HepG2 (cell line): ENCODE measurements at regions not wholly inside any gene's neighbourhood (a gene's known extent, or its start where the extent isn't known, plus 50 kb on each side); places are given as distances from the start of the nearest gene placed in this dataset.

Experiments used
- ATAC-seq: fragments of 200-7000 bp; cut with Tn5 transposase; 3 replicates; pipeline ENCODE4 v1.9.1; 2020; ENCODE audit warnings: mild to moderate bottlenecking, moderate library complexity
- BruUV-seq: library from RNA; stranded (reverse); fragments of 400-500 nt; replicated peaks from 2 replicates; lab custom pipeline; 2021; lab: Mats Ljungman, UMichigan
- CTCF ChIA-PET: fragments of 300-600 bp; formaldehyde crosslinking; extraction: SDS; loops from one replicate; lab custom pipeline; 2021; ENCODE audit warnings: low total read pairs, inconsistent platforms, low intra/inter-chr PET ratio; lab: Yijun Ruan, JAX
- POLR2A ChIA-PET: fragments of 350-600 bp; sonication (Branson Sonifier 250); formaldehyde crosslinking; loops from one replicate; lab custom pipeline; 2020; ENCODE audit warnings: antibody characterized with exemption, inconsistent platforms; lab: Yijun Ruan, JAX
- DNase-seq: peaks from one replicate; pipeline ENCODE4 v3.0.0-alpha.2; 2015; ENCODE audit warnings: low spot score
- FAIRE-seq: peaks from 3 replicates; lab custom pipeline; 2011; peaks lifted over from hg19 to GRCh38; lab: Jason Lieb, UNC
- H2AFZ ChIP-seq: one replicate; pipeline ENCODE4 v1.6.1; 2011; ENCODE audit warnings: low read length, inconsistent platforms
- H3K27ac ChIP-seq: fragments of 300-600 bp; 3 replicates; pipeline ENCODE4 v1.8.0; 2011; ENCODE audit warnings: mixed run types, mild to moderate bottlenecking, mixed read lengths, low read length, inconsistent platforms; ENCODE audit not compliant: insufficient read depth; ENCODE audit errors: extremely low read length
- H3K27me3 ChIP-seq, 2 experiments: fragments of 200-600 bp in 1 of 2; 2 replicates in 1 of 2; 3 replicates in 1 of 2; pipeline versions ENCODE4 v1.6.0 to v1.8.0; 2011; ENCODE audit warnings: low read length in 2 of 2, mild to moderate bottlenecking in 2 of 2, moderate library complexity in 2 of 2, inconsistent platforms in 1 of 2; ENCODE audit not compliant: insufficient read depth in 2 of 2, control insufficient read depth in 1 of 2
- H3K36me3 ChIP-seq, 2 experiments: fragments of 200-600 bp in 1 of 2; replicated peaks in 1 of 2; 2 replicates in 1 of 2; 3 replicates in 1 of 2; pipeline versions ENCODE4 v1.5.1 to v1.8.0; 2011; ENCODE audit warnings: low read length in 2 of 2, inconsistent platforms in 1 of 2; ENCODE audit not compliant: insufficient read depth in 2 of 2, control insufficient read depth in 1 of 2
- H3K4me1 ChIP-seq: 2 replicates; pipeline ENCODE4 v1.5.1; 2012; ENCODE audit warnings: low read length, inconsistent platforms; ENCODE audit not compliant: insufficient read depth
- H3K4me2 ChIP-seq: 2 replicates; pipeline ENCODE4 v1.6.0; 2011; ENCODE audit warnings: low read depth, low read length, inconsistent platforms
- H3K4me3 ChIP-seq, 3 experiments: fragments of 200-600 bp in 1 of 3; sonication (generic), shearing (Covaris generic) in 1 of 3; replicated peaks in 1 of 3; 2 replicates each; pipeline ENCODE4 v1.5.1; 2011 to 2016; ENCODE audit warnings: low read length in 3 of 3, inconsistent platforms in 2 of 3, low read depth in 2 of 3, mild to moderate bottlenecking in 2 of 3, control low read depth in 1 of 3, mixed read lengths in 1 of 3; ENCODE audit not compliant: insufficient read depth in 1 of 3
- H3K79me2 ChIP-seq: one replicate; pipeline ENCODE4 v1.6.1; 2011; ENCODE audit warnings: low read length, inconsistent platforms; ENCODE audit not compliant: insufficient read depth
- H3K9ac ChIP-seq: 2 replicates; pipeline ENCODE4 v1.6.0; 2011; ENCODE audit warnings: mild to moderate bottlenecking, low read depth, low read length, inconsistent platforms; ENCODE audit not compliant: insufficient read depth
- H3K9me3 ChIP-seq: 2 replicates; pipeline ENCODE4 v1.5.1; 2012; ENCODE audit warnings: mild to moderate bottlenecking, low read length
- H4K20me1 ChIP-seq: 2 replicates; pipeline ENCODE4 v1.6.0; 2011; ENCODE audit warnings: inconsistent platforms, mild to moderate bottlenecking, low read length, moderate library complexity; ENCODE audit not compliant: insufficient read depth
- AGO2 ChIP-seq: fragments of 200-400 bp; formaldehyde crosslinking; optimal IDR thresholded peaks from 2 replicates; pipeline ENCODE3; 2017; ENCODE audit warnings: mild to moderate bottlenecking, low read depth, low read length, moderate library complexity
- ESRRA ChIP-seq: sonication (generic); formaldehyde crosslinking; IDR thresholded peaks from 2 replicates; pipeline ENCODE4 v1.5.1; 2020; ENCODE audit warnings: mild to moderate bottlenecking, low read depth, missing genetic modification reagents
- KDM3A ChIP-seq: IDR thresholded peaks from 2 replicates; pipeline ENCODE4 v1.6.1; 2018; ENCODE audit warnings: low read depth, missing compliant biosample characterization
- KDM4B ChIP-seq: sonication (generic); formaldehyde crosslinking; IDR thresholded peaks from 2 replicates; pipeline ENCODE4 v1.4.0; 2020; ENCODE audit warnings: missing genetic modification reagents
- MAX ChIP-seq: IDR thresholded peaks from 2 replicates; pipeline ENCODE4 v1.6.1; 2012; ENCODE audit warnings: inconsistent platforms
- ZNF609 ChIP-seq: sonication (generic); formaldehyde crosslinking; IDR thresholded peaks from 2 replicates; pipeline ENCODE4 v1.4.0; 2020; ENCODE audit warnings: mild to moderate bottlenecking, missing genetic modification reagents, borderline replicate concordance
- WGBS: methylation state at CpG from one replicate; pipeline ENCODE4 v1.1.6; 2017; ENCODE audit warnings: low lambda C conversion rate; 5-methylcytosine and 5-hydroxymethylcytosine counted together
- in situ Hi-C: cut with HindIII; loops from 2 replicates; pipeline ENCODE4 v1.10.0; 2017; ENCODE audit warnings: low pct_unique_long_range_greater_than_20kb; ENCODE audit not compliant: extremely low pct_ligation_motif_present
- intact Hi-C: fragments of 100-400 bp; cut with micrococcal nuclease; formaldehyde crosslinking; loops from one replicate; pipeline ENCODE4 v1.10.0; 2022; ENCODE audit not compliant: unreplicated experiment

DNA sequence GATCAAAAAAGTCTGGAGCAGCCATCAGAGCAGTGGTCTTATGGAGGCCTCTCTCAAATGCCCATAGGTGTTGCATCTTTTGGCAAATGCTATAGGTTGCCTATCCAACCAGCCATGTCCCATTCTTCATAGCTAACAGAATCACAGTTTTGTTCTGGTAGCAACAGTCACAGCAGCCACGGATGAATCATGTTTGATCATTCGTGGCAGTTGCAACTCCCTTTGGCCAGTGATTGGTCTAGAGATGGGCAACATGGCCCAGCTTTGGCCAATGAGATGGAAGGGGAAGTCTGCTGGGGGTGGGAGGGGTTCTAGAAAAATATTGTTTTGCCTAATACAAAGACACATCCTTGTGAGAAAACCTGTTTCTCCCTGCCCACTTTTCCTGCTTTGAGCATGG lies 50.3 kb upstream of the PPP2R3A start:
- FAIRE-seq = no peak
- Histone ChIP-seq H3K27me3 (no peaks in the 10 kb centered on the region), H3K79me2 (no peaks in the 10 kb centered on the region), H3K4me2 (no peak overlapping the region), H3K4me1 (no peaks in the 10 kb centered on the region), H3K4me3 (no peak overlapping the region), H3K27ac (no peak overlapping the region), H3K9ac (no peak overlapping the region), H3K9me3 (no peaks in the 10 kb centered on the region), H4K20me1 (no peaks in the 10 kb centered on the region), H3K36me3 (no peaks in the 10 kb centered on the region), H2AFZ (no peak overlapping the region)
- no peak for ATAC-seq
- no peak for TF ChIP-seq ESRRA
- no peak for TF ChIP-seq KDM4B (CRISPR knock-in tag)
- TF ChIP-seq AGO2 = no peak
- TF ChIP-seq MAX = no peak
- TF ChIP-seq KDM3A (CRISPR knock-in tag) = no peak
- no peak for TF ChIP-seq ZNF609 (CRISPR knock-in tag)
- no peak for DNase-seq
- BruUV-seq = no TSS peak
- ChIA-PET CTCF (no interaction called here), POLR2A (no interaction called here)
- 0% methylated on average over 2 of the region's 2 CpGs for WGBS
- in situ Hi-C loops = loop anchor here (10.0 kb wide), 1 partner anchor 130 kb away; no protein-coding TSS in a partner anchor
- intact Hi-C loops = no loop called here
